NCI-H2107 treated with DMSO at 0.1 percent for 48 hours (cell line): ENCODE measurements at regions not wholly inside any gene's neighbourhood (a gene's known extent, or its start where the extent isn't known, plus 50 kb on each side); places are given as distances from the start of the nearest gene placed in this dataset.

Experiments
- DNase-seq: peaks from one replicate; lab custom pipeline; 2025; ENCODE audit not compliant: unreplicated experiment; lab: John Stamatoyannopoulos, UW

GRCh38 chr2:65512783-65513182 is 80.4 kb upstream of the SPRED2 start:
- DNase-seq: no peak

DNA sequence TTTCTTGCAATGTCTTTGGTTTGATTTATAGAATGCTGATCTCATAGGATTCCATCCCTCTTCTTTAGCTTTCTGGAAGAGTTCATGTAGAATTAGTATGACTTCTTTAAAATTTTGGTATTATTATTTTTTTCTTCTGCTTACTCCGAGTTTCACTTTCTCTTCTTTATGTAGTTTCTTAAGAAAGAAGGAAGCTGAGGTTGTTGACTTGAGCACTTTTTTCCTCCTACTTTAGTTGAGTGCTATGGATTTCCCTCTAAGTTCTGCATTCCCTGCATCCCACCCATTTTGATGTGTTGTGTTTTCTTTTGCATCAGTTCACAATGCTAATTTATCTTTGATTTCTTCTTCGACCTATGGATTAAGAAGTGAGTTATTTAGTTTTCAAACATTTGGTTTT is 78.9 kb upstream of the SPRED2 start:
- DNase-seq: no peak

GRCh38 chr2:65508225-65508624 is 75.8 kb upstream of the SPRED2 start:
- DNase-seq: no peak

- no peak for DNase-seq
Observed at GRCh38 chr2:65507102-65508069, 75.0 kb upstream of the SPRED2 start.

DNA sequence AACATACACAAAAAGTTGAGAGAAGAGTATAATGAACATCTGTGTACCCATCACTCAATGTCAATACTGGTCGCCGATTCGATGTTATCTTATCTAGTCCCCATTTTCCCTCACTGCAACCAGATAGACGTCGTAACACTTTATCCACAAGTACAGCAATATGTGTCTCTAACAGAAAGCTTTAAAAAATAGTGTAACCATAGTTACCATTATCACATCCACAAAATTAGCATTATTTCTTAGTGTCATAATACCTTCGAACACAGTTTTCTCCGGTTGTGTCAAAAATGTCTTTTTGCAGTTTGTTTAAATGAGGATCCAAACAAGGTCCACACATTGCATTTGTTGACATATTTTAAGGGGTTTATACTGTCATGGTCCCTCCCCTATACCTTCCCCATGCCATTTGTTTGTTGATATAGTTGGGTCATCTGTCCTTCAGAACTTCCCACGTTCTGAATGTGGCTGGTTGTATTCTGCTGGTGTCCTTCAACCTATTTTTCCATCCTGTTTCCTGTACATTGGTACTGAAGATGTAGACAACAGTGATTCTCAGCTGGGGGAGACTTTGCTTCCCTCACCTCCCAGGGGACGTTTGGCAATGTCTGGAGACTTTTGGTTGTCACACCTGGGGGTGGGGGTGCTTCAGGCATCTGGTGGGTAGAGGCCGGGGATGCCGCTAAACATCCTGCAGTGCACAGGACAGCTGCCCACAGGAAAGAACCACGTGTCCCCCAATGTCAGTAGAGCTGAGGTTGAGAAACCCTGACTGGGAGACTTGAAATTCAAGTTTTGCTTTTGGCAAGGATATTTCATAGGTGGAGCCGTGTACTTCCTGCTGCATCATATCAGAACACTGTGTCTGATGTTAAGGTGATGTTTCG is 72.7 kb upstream of the SPRED2 start:
- no peak for DNase-seq

DNA sequence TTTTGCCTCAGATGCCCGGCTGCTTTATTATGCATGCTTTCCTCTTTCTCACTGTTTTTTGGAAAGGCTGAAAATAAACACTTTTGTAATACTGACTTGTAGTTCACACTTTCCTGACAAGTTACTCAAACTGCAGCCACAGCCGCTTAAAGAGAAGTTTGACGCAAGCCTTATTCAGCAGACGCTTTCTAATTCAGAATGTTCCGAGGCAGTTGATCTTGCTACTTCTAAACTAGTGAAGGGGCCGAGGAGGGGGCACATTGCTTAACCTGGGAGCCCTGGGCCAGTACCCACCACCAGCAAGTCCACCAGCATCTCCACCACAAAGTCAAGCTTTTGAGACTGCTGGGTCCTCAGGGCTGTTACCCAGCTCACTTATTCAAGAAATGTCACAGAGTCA is 71.8 kb upstream of the SPRED2 start:
- DNase-seq: no peak

- no peak for DNase-seq
Observed at GRCh38 chr2:65503746-65504145, 71.3 kb upstream of the SPRED2 start.

DNA sequence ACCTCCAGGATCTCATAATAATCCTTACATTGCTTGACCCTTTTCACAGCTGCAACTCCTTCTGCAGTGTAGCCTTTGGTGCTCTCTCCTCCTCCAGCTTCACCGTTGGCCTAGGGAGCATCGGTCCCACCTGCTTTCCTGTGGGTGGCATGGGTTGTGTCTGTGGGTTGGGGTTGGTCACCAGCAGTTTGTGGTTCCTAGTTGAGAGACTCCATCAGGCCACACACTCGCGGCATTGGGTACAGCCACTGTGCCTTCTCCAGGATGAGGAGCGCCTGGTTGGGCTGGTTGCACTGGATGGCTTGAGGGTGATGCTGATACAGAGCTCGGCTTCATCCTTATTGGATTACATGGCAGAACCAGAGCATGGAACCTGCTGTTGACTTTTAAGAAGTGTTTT is 69.4 kb upstream of the SPRED2 start:
- DNase-seq: no peak

DNA sequence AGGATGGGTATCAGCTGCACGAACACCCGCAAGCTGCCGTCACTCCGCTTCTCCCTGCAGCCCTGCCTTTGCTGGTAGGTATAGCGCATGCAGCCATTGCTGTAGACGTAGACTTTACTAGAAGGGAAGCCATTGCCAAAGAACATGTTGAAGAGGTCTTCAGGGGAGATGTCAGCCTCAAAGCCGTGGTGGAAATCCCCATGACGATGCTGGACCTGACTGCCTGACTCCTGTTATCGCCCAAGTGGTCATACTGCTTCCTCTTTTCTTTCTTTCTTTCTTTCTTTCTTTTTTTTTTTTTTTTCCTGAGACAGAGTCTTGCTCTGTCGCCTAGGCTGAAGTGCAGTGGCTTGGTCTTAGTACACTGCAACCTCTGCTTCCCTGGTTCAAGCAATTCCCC is 68.7 kb upstream of the SPRED2 start:
- DNase-seq: no peak

DNA sequence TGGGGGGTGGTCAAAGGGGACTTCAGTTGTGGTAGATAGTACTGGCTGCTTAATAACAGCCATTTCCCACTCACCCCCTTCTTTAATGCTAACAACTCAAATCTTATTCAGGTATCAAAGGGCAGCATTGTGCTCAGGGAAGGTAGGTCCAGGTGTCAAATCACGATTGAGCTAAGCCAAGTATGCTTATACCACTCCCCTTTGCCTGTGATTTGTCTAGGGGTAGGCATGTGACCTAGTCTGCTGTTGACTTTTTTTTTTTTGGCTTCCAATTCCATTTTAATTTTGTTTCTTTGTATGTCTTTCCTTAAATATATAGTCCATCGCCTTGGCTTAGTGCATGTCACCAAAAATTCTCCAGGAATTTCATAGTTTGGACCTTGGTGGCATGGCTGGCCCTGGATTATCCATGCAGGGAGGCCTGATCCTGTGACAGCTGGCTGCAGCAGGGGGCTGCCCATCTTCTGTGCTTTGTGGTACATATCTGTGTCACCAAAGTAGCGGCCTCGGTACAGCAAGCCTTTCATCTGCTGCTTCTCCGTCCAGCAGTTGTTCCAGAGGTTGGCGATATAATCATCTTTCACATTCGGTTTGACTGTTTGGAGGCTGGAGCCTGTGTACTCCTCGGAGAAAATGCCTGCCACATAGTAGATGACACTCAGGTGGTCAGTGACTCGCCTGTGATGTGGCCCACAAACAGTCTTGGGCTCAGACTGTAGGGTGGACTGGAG is 68.1 kb upstream of the SPRED2 start:
- no peak for DNase-seq

- DNase-seq: no peak
Observed at GRCh38 chr2:65499216-65499615, 66.8 kb upstream of the SPRED2 start.

DNA sequence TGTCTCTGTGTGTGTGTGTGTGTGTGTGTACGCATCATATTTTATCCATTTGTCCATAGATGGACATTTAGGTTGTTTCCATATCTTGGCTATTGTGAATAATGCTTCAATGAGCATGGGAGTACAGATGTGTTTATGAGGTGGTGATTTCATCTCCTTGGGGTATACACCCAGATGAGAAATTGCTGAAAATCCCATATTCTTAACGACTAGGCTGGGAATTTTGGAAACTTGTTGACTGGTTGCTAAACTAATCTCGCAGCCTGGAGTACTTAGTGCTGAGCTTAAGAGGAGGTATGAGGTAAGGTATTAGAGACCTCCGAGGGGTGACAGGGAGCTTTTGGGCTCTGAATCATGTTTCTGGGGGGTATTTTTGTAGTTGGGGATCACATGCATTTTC is 66.0 kb upstream of the SPRED2 start:
- DNase-seq: no peak

DNA sequence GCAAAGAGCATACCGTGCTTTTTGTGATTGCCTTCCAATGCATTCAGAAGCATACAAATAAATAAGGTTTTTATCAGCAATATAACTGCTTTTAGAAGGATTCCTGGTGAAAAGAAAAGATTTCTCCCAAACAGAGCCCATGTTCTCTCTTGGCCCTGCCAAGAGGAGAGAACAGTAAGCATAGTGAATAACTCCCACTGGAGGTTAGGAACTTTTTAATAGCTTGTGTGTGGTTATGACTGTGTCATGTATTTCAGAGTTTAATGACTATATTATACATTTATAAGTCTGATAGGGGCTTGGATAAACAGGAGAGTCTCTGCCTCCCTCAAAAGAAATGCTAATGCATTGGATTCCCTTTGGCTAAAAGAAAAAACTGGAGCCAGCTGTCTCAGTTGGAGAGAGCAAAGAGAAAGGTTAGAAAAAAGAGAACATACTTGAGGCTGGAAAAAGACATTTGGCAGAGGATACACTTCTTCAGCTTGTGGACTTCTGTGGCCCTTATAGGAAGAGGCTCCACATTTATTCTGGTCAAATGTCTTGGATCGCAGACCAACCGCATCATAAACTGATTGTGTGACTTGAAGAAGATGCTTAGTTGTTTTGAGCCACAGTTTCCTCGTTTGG is 63.0 kb upstream of the SPRED2 start:
- no peak for DNase-seq

DNA sequence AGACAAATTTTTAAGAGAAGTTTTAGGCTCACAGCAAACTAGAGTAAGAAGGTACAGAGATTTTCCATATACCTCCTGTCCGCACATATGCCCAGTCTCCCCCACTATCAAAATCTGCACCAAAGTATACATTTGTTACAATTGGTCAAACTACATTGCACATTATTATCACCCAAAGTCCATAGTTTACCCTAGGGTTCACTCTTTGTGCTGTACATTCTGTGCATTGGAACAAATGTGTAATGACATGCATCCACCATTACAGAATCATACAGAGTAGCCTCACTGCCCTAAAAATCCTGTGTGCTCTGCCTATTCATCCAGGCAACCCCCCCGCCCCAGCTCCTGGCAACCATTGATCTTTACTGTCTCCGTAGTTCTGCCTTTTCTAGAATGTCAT is 61.7 kb upstream of the SPRED2 start:
- no peak for DNase-seq

- DNase-seq: no peak
Observed at GRCh38 chr2:65491381-65491905, 59.0 kb upstream of the SPRED2 start.

DNA sequence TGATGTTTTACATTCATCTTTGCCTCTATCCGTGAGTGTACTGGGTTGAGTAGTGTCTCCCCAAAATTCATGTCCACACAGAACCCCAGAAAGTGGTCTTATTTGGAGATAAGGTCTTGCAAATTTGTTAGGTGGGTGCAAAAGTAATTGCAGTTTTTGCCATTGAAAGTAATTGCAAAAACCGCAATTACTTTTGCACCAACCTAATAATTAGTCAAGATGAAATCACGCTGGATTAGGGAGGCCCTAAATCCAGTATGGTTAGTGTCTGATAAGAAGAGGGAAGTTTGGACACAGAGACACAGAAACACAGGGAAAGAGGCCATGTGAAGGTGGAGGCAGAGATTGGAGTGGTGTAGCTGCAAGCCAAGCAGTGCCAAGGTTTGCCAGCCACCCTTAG is 57.8 kb upstream of the SPRED2 start:
- DNase-seq: no peak

- no peak for DNase-seq
Observed at GRCh38 chr2:65489269-65489668, 56.9 kb upstream of the SPRED2 start.

GRCh38 chr2:65488527-65488926 is 56.1 kb upstream of the SPRED2 start:
- DNase-seq: no peak

GRCh38 chr2:65487404-65487803 is 55.0 kb upstream of the SPRED2 start:
- DNase-seq: no peak

DNA sequence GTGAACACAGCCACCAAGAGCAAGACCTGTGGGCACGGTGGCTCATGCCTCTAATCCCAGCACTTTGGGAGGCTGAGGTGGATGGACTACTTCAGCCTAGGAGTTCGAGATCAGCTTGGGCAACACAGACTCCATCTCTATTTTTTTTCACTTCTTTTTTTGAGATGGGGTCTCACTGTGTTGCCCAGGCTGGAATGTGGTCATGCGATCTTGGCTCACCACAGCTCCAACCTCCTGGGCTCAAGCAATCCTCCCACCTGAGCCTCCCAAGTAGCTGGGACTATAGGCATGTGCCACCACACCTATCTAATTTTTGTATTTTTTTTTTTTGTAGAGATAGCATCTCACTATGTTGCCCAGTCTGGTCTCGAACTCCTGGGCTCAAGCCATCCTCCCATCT is 54.4 kb upstream of the SPRED2 start:
- no peak for DNase-seq

- no peak for DNase-seq
Observed at GRCh38 chr2:65486282-65486681, 53.9 kb upstream of the SPRED2 start.
